Activated CD4-positive, alpha-beta T cell treated with anti-CD3 and anti-CD28 coated beads, Interleukin-2, amount 50 U/mL, for 4 hours (primary cell): ENCODE measurements at regions not wholly inside any gene's neighbourhood (a gene's known extent, or its start where the extent isn't known, plus 50 kb on each side); places are given as distances from the start of the nearest gene placed in this dataset.

ENCODE experiments used
- DNase-seq, 2 experiments: peaks; one replicate each; pipeline ENCODE4 v3.0.0-alpha.2; 2020

- no peak for DNase-seq
Measured at GRCh38 chr14:22449600-22449905, 139.5 kb downstream of the DAD1 start.

DNA sequence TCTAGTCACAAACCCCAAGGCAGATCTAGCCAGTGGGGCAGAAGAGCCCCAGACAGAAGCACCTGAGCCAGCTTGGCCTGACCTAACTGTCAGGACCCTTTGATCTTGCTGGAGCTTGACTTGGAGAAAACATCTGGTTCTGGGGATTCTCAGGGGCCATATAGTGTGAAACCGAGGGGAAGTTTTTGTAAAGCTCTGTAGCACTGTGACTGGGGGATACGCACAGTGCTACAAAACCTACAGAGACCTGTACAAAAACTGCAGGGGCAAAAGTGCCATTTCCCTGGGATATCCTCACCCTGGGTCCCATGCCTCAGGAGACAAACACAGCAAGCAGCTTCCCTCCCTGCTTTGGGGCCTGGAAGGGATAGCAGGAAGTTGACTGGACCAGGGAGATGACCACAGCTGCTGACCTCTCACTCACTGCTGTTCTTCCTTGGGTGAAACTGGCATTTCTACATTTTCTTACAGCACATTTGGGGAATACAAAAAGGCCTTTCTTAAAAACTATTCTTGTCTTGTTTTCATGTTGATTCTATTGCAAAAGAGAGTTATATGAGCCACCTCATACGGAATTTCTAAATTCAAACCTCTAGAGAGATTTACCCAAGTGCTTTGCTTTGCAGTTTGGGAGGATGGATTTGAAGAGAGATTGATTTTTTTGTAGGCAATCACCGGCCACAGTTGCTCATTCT lies 140.0 kb downstream of the DAD1 start:
- no peak for DNase-seq

GRCh38 chr14:22448035-22448904 lies 140.8 kb downstream of the DAD1 start:
- no peak for DNase-seq

DNA sequence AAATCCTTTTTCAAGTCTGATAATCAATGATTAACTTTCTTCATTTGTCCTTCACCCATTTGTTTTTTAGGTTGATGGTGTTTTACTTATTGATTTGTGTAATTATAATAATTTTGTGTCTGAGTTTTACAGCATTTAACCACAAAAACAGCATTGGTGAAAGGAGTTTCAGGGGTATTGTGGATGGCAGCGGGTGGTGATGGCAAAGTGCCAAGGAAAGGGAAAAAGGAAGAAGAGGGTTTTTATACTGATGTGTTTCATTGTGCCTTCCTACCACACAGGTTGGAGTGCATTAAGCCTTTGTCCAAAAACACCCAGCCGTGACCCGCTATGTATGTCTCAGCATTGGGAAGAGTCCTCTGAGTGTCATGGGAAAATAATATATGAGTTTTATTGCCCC lies 150.3 kb downstream of the DAD1 start:
- DNase-seq: no peak

GRCh38 chr14:22434901-22435550 lies 154.0 kb downstream of the DAD1 start:
- DNase-seq: no peak

GRCh38 chr14:22434030-22434429 lies 155.0 kb downstream of the DAD1 start:
- DNase-seq: no peak

GRCh38 chr14:22433069-22433468 lies 156.0 kb downstream of the DAD1 start:
- no peak for DNase-seq

DNA sequence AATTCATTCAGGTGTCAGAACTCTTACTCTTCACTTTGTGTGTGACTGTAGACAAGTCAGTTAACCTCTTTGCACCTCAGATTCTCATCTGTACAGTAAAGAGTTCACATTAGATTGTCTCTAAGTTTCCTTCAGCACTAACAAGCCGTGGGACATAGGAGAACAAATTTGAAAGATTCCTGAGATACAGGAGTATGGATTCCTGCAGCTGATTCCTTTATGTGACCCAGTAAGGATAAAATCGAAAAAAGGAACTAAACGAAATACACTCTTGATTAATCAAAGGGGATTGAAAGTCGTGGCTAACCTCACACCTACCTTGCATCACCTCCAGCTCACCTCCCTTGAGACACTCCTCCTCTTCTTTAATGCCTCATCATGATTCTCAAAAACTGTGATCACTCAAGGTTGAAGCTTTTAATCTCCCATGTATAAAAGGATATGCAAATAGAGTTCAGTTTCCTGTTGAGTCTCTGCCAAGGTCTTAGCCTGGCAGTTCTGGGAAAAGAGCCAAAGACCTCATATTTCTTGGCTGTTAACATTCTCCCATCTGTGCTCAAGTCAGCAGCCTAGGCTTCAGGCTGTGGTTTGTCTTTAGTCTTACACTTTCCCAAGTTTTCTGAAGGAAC lies 156.6 kb downstream of the DAD1 start:
- no peak for DNase-seq

DNA sequence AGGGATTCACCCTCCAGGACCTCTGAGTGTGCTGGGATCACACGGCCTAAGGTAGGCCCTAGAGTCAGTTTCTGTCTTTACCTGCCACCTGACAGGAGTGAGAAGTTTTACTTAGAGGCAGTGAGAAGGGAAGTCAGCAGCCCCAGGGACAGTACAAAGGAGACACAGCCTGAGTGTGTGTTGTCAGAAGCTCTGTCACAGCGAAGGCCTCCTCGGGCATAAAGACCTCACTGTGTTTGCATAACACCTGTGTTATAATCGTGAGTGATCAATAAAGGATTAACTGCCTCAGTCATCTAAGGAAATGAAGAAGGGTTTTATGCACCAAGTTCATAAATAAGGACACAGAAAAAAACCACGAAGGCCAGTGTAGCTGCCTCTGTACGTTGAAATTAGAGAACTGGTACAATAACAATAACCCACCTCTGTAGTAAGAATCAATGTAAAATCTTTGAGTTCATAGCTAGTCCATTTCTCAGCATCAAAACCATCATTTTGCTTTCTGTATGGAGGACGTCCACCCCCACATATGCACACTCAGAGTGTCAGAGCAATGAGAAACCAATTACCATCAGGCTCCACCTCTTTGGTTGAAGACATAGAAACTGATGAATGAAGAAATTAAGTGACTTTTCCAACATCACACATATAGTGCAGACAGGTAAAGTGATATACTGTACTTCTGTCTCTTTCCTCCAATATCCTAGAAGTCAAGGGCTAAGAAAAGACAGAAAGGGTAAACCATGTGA lies 159.3 kb downstream of the DAD1 start:
- no peak for DNase-seq

DNA sequence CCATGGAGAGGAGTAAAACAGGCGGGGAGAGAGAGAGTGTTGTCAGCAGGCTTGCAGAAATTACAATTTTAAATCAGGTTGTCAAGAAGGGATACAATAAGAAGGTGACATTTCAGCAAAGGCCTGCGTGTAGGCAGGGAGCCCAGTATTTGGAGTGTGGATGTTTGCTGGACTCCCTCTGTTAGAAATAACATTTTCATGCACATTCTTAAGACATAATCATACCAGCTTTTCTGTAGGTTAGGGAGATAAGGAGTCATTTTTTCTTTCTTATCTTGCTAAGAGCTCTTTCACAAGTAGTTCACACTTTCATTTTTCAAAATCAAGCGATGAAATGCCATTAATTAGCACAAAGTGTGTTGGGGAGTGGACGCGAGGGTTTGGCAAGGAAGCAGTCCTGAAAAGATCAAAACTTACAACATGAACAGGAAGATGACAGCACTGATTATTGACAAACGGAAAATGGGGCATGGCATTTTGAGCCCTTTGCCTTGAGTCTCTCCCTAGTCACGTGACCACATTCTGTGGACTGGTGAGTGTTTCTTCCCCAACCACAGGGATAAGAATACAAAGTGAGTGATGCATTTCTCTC lies 160.2 kb downstream of the DAD1 start:
- no peak for DNase-seq

- DNase-seq: no peak
Measured at GRCh38 chr14:22427771-22428231, 161.2 kb downstream of the DAD1 start.

GRCh38 chr14:22426711-22427110 lies 162.3 kb downstream of the DAD1 start:
- DNase-seq: no peak

GRCh38 chr14:22423958-22424357 lies 165.1 kb downstream of the DAD1 start:
- DNase-seq: no peak

GRCh38 chr14:22422238-22422637 lies 166.8 kb downstream of the DAD1 start:
- no peak for DNase-seq

DNA sequence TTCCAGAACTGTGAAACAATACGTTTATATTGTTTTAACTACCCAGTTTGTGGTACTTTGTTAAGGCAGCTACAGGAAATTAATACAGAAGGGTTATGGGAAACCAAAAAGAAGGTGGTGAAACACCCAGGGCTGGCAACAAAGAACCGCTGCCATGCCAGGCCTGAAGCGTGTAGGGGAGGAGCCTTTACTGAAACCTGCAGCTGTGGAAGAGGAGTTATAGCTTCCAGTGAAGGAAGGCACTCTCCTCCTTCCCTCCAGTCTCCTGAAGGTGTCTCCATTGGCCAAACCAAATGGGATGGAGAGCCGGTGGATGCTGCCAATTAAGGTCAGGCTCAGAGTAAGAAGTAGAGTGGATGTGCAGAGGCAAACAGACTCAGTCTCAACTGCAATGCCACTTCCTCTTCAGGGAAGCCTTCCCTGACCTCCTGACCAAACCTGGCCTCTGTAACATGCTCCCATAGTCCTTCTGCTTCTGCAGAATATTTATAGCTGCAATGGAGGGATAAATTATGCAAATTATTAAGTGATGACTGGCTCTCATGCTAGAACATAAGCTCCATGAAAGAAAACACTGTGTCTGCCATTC lies 168.3 kb downstream of the DAD1 start:
- no peak for DNase-seq

- DNase-seq: no peak
Measured at GRCh38 chr14:22419620-22420019, 169.4 kb downstream of the DAD1 start.

- DNase-seq: no peak
Measured at GRCh38 chr14:22418631-22419030, 170.4 kb downstream of the DAD1 start.

- DNase-seq: no peak
Measured at GRCh38 chr14:22417914-22418313, 171.1 kb downstream of the DAD1 start.

DNA sequence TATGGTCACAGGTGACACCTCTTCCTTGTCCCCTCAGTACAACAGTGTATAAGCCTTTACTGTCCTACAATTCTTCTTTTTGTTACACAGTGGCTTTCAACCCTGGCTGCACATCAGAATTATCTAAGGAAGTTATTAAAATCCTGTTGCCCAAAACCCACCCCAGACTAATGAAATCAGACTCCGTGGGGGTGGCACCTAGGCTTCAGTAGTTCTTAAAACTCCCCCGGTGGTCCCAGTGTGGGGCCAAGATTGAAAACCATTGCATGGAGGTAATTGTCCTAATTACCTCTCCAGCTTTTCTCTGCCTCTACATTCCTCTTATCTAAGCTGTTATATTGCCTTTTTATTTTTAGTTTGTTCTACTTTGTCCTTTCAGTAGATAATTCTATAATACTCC lies 172.8 kb downstream of the DAD1 start:
- DNase-seq: no peak

DNA sequence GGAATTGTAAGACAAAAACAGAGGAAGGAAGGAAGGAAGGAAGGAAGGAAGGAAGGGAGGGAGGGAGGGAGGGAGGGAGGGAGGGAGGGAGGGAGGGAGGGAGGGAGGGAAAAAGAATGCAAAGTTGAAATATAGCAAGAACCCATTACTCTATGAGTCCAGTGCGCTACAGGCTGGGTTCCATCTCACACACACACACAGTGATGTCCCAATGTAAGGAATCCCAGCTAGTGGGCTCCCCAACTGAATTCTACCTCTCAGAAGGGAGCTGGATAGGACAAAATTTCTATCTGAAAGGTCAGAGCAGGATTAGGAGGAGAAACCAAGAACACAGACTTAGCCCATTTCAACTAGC lies 173.4 kb downstream of the DAD1 start:
- no peak for DNase-seq

DNA sequence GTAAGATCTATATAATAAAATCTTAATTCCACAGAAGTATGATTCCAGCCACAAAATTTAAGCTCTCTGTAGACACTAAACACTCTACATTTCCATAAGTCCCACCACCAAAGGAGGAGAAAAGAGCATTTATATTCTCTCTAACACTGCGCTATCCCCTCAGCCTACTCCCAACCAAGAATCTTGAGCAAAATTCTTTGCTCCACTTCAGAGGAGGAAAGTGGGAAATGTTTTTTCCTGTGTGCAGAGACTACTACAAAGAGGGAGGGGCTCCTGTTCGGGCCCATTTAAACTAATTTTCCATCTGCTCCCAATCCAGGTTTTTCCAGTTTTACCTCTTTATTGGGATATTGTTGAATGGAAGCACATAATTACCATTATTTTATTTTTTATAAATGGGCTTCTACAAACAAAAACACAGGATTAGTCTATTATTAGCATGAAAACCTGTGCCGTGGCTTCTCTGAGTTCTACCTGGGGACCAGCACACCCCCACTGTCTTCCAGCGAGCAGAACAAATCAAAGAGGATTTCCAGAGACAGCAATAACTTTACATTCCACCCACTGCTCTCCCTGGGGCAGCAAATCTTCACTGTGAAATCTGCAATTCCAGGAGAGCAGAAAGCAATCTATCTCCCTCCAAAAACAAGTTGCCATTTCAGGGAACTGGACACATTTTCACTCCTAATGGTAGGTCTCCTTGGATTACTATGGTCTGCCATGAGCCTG lies 174.0 kb downstream of the DAD1 start:
- no peak for DNase-seq
